ENCODE measurements at regions not wholly inside any gene's neighbourhood (a gene's known extent, or its start where the extent isn't known, plus 50 kb on each side); places are given as distances from the start of the nearest gene placed in this dataset.

DNA sequence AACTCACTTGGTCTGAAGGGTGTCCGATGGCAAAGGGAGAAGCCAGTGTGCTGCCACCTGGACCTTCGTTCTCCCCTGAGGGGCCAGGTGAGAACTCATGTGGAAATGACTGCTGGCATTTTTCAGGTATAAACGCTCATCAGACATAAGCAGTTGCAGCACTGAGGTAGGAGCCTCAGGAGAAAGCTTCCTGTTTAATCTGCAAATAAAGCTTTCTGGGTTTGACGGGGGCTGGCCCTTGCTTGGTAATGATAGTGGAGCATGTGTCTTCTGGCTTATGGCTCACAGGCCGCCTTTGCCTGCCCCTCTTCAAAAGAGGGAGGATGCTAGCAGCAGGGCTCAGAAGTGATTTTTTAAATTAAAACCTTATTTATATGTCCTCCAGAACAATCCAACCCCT, 122.1 kb upstream of the SLC24A3 start:
- Mint-ChIP-seq H3K4me1 (no peaks in the 10 kb centered on the region), H3K4me3 (no peak overlapping the region)

DNA sequence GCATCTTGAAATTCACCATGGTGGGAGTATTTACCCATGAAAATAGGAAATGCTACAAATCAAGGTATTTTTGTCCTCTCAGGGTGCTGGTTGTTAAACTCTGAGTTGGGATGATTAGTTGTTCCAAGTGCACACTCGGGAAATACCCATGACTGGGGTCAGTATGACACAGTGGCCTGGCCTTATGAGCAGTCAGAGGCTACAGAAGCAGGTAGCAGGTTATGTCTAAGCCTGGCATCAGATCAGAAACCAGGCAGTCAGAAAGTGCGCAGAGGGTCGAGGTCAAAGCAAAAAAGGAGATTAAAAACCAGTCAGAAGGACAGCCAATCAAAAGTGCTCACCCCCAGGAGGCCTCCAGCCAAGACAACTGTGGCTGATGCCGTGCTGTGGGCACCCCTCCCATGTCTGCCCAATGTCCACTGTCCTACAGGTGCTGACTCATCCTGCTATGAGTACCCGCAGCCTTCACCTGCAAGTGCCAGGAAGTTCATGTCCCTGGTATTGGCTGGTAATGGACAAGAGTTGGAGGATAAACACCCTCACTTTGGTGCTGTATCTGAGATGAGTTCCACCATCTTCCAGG, 117.4 kb upstream of the SLC24A3 start:
- H3K27ac Mint-ChIP-seq = no peak overlapping the region
- H3K9me3 Mint-ChIP-seq = peaks cover 3% of the 10 kb centered on the region
- no peaks in the 10 kb centered on the region for H3K36me3 Mint-ChIP-seq (ENCODE audit: low read depth)
- no peak overlapping the region for H3K4me3 Mint-ChIP-seq
- peaks cover 10% of the 10 kb centered on the region for H3K4me1 Mint-ChIP-seq
- peaks cover 9% of the 10 kb centered on the region for H3K27me3 Mint-ChIP-seq (ENCODE audit: low read depth)
- no peak for TF ChIP-seq CTCF (IDR thresholded peaks at IDR 0.05; ENCODE audit: unreplicated experiment in 3 of 3)

More for the DNA sequence above, 122.1 kb upstream of the SLC24A3 start:
- peaks cover 10% of the 10 kb centered on the region for H3K9me3 Mint-ChIP-seq
- TF ChIP-seq CTCF (IDR thresholded peaks at IDR 0.05; ENCODE audit: unreplicated experiment in 3 of 3) = no peak
- peaks cover 4% of the 10 kb centered on the region for H3K27me3 Mint-ChIP-seq (ENCODE audit: low read depth)
- peak overlapping the region in 1 of 3 experiments; percentile 32 for H3K27ac Mint-ChIP-seq
- H3K36me3 Mint-ChIP-seq (ENCODE audit: low read depth) = no peaks in the 10 kb centered on the region

GRCh38 chr20:19095762-19096161, 116.7 kb upstream of the SLC24A3 start:
- Mint-ChIP-seq H3K27ac (no peak overlapping the region), H3K4me1 (peaks cover 10% of the 10 kb centered on the region), H3K36me3 (ENCODE audit: low read depth) (no peaks in the 10 kb centered on the region), H3K27me3 (ENCODE audit: low read depth) (peaks cover 9% of the 10 kb centered on the region), H3K4me3 (no peak overlapping the region), H3K9me3 (peaks cover under 1% of the 10 kb centered on the region)
- no peak for TF ChIP-seq CTCF (IDR thresholded peaks at IDR 0.05; ENCODE audit: unreplicated experiment in 3 of 3)

DNA sequence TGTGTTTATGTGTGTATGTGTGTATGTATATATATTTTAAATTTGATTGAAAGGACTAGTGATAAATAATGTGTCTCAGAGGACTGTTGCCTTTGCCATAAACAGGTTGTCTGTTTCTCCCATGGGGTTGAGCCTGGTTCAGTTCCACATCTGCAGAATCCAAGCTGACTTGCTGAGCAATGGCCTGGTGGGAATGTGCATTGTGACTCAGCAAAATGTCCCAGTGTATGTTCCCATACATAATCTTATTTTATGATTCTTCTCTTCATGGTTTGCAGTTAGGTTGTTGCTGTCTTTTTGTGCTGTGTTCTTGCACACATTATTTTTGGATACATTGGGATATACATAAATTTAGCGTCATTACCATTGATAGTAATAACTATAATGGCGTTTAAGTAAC, 115.6 kb upstream of the SLC24A3 start:
- Mint-ChIP-seq H3K4me3 (no peak overlapping the region), H3K9me3 (no peaks in the 10 kb centered on the region), H3K27me3 (ENCODE audit: low read depth) (peaks cover 9% of the 10 kb centered on the region), H3K36me3 (ENCODE audit: low read depth) (no peaks in the 10 kb centered on the region), H3K27ac (peak overlapping the region; percentile 5 to 31 (median 10)), H3K4me1 (peaks cover 10% of the 10 kb centered on the region)
- TF ChIP-seq CTCF (IDR thresholded peaks at IDR 0.05; ENCODE audit: unreplicated experiment in 3 of 3) = no peak

GRCh38 chr20:19098117-19098516, 114.3 kb upstream of the SLC24A3 start:
- peak overlapping the region in 2 of 3 experiments; percentile 41 to 73 for H3K27ac Mint-ChIP-seq
- no peaks in the 10 kb centered on the region for H3K36me3 Mint-ChIP-seq (ENCODE audit: low read depth)
- peaks cover 5% of the 10 kb centered on the region for H3K27me3 Mint-ChIP-seq (ENCODE audit: low read depth)
- H3K4me1 Mint-ChIP-seq = peaks cover 10% of the 10 kb centered on the region
- TF ChIP-seq CTCF (IDR thresholded peaks at IDR 0.05; ENCODE audit: unreplicated experiment in 3 of 3) = no peak
- no peaks in the 10 kb centered on the region for H3K9me3 Mint-ChIP-seq
- H3K4me3 Mint-ChIP-seq = no peak overlapping the region
